Kidney (tissue), 13 donors: ENCODE measurements at regions not wholly inside any gene's neighbourhood (a gene's known extent, or its start where the extent isn't known, plus 50 kb on each side); places are given as distances from the start of the nearest gene placed in this dataset.

Source experiments
- DNase-seq, 5 donors: peaks; one replicate each; pipeline ENCODE4 v3.0.0-alpha.2; 2013 to 2020
- FAIRE-seq: peaks from 2 replicates; lab custom pipeline; 2012; peaks lifted over from hg19 to GRCh38; lab: Jason Lieb, UNC
- H3K27ac ChIP-seq, 2 donors: one replicate each; pipeline ENCODE4 v1.7.0; 2013; ENCODE audit warnings: low read depth in 2 of 2, low read length in 2 of 2, inconsistent platforms in 1 of 2
- H3K27me3 ChIP-seq: one replicate; pipeline ENCODE4 v1.7.1; 2013; ENCODE audit warnings: low read length, inconsistent platforms; ENCODE audit not compliant: control insufficient read depth, insufficient read depth
- H3K36me3 ChIP-seq, 3 donors: one replicate each; pipeline versions ENCODE4 v1.7.0 to v1.7.1; 2013; ENCODE audit warnings: low read length in 3 of 3, control low read depth in 1 of 3, inconsistent platforms in 1 of 3; ENCODE audit not compliant: insufficient read depth in 3 of 3, control insufficient read depth in 2 of 3
- H3K4me1 ChIP-seq, 3 donors: one replicate each; pipeline versions ENCODE4 v1.7.0 to v1.7.1; 2013; ENCODE audit warnings: low read length in 3 of 3, inconsistent platforms in 1 of 3, low read depth in 1 of 3; ENCODE audit not compliant: control insufficient read depth in 2 of 3, insufficient read depth in 2 of 3
- H3K4me3 ChIP-seq, 3 donors: one replicate each; pipeline versions ENCODE4 v1.7.0 to v1.8.1; 2013; ENCODE audit warnings: low read length in 3 of 3, control low read depth in 1 of 3, inconsistent platforms in 1 of 3
- H3K9ac ChIP-seq, 3 donors: one replicate each; pipeline versions ENCODE4 v1.7.0 to v1.7.1; 2013; ENCODE audit warnings: low read length in 3 of 3, control low read depth in 1 of 3, inconsistent platforms in 1 of 3
- H3K9me3 ChIP-seq, 3 donors: one replicate each; pipeline versions ENCODE4 v1.7.0 to v1.7.1; 2013; ENCODE audit warnings: low read length in 3 of 3, control low read depth in 1 of 3, inconsistent platforms in 1 of 3; ENCODE audit not compliant: control insufficient read depth in 2 of 3, insufficient read depth in 1 of 3
- CTCF ChIP-seq: IDR thresholded peaks from 3 replicates; pipeline ENCODE4 v1.5.1; 2012; ENCODE audit warnings: mild to moderate bottlenecking, moderate library complexity, borderline replicate concordance; ENCODE audit not compliant: insufficient read depth; ENCODE audit errors: extremely low read depth
- intact Hi-C: fragments of 100-400 bp; cut with DNase I; formaldehyde crosslinking; loops from one replicate; pipeline ENCODE4 v1.11.1; 2022
- donor health status: control.
- donor health status: control.
- donor health status: control.
- donor health status: control.
- donor health status: control.
- donor health status: DM: yes; HTN: yes; CAD: no.
- donor health status: Normal renal cell carcinoma (clear cell type).

GRCh38 chrX:33336783-33337182 lies 125.4 kb upstream of the DMD start:
- Histone ChIP-seq H3K27me3 (peaks cover 2% of the 10 kb centered on the region), H3K4me1 (no peaks in the 10 kb centered on the region), H3K27ac (no peak overlapping the region), H3K4me3 (no peak overlapping the region), H3K9ac (no peak overlapping the region), H3K36me3 (no peaks in the 10 kb centered on the region), H3K9me3 (no peaks in the 10 kb centered on the region)
- DNase-seq (peak in 2 of 5 donors; percentile 32 to 43), FAIRE-seq (peak; percentile 25)
- intact Hi-C loops, result no loop called here
- no peak for TF ChIP-seq CTCF

- DNase-seq, result no peak
- no peak for FAIRE-seq
- Histone ChIP-seq H3K27ac (no peak overlapping the region), H3K27me3 (no peaks in the 10 kb centered on the region), H3K4me3 (no peak overlapping the region), H3K9ac (no peak overlapping the region), H3K9me3 (no peaks in the 10 kb centered on the region), H3K36me3 (no peaks in the 10 kb centered on the region), H3K4me1 (no peaks in the 10 kb centered on the region)
- intact Hi-C loops, result loop anchor here (5.0 kb wide), 1 partner anchor 456 kb away; no protein-coding TSS in a partner anchor
- TF ChIP-seq CTCF, result no peak
Observed at GRCh38 chrX:33333271-33333670, 121.9 kb upstream of the DMD start.

- intact Hi-C loops, result loop anchor here (5.0 kb wide), 1 partner anchor 453 kb away; no protein-coding TSS in a partner anchor
- no peak for TF ChIP-seq CTCF
- DNase-seq, result no peak
- no peak for FAIRE-seq
- Histone ChIP-seq H3K4me1 (no peaks in the 10 kb centered on the region), H3K4me3 (no peak overlapping the region), H3K27ac (no peak overlapping the region), H3K36me3 (no peaks in the 10 kb centered on the region), H3K27me3 (no peaks in the 10 kb centered on the region), H3K9ac (no peak overlapping the region), H3K9me3 (no peaks in the 10 kb centered on the region)
Observed at GRCh38 chrX:33330798-33331197, 119.4 kb upstream of the DMD start.

- DNase-seq (no peak), FAIRE-seq (peak; percentile 23)
- Histone ChIP-seq H3K27ac (no peak overlapping the region), H3K4me1 (no peaks in the 10 kb centered on the region), H3K9me3 (no peaks in the 10 kb centered on the region), H3K4me3 (no peak overlapping the region), H3K36me3 (no peaks in the 10 kb centered on the region), H3K27me3 (no peaks in the 10 kb centered on the region), H3K9ac (no peak overlapping the region)
- intact Hi-C loops, result no loop called here
- no peak for TF ChIP-seq CTCF
Observed at GRCh38 chrX:33324099-33324498, 112.8 kb upstream of the DMD start.
